Mesendoderm (in vitro differentiated cells): ENCODE measurements at regions not wholly inside any gene's neighbourhood (a gene's known extent, or its start where the extent isn't known, plus 50 kb on each side); places are given as distances from the start of the nearest gene placed in this dataset.

Experiments used
- DNase-seq: peaks from one replicate; pipeline ENCODE4 v3.0.0; 2013
- H2AK5ac ChIP-seq: 2 replicates; pipeline ENCODE4 v1.6.1; 2013; ENCODE audit warnings: low read length, inconsistent platforms
- H2BK120ac ChIP-seq: 2 replicates; pipeline ENCODE4 v1.6.1; 2013; ENCODE audit warnings: low read depth, mild to moderate bottlenecking, low read length, moderate library complexity, mixed read lengths
- H2BK15ac ChIP-seq: replicated peaks from 2 replicates; pipeline ENCODE4 v1.6.1; 2013; ENCODE audit warnings: low read depth, mild to moderate bottlenecking, moderate library complexity
- H2BK5ac ChIP-seq: 2 replicates; pipeline ENCODE4 v1.6.1; 2013; ENCODE audit warnings: low read length, inconsistent platforms
- H3K18ac ChIP-seq: 2 replicates; pipeline ENCODE4 v1.6.1; 2013; ENCODE audit warnings: mild to moderate bottlenecking, low read length, mixed read lengths
- H3K23ac ChIP-seq: one replicate; pipeline ENCODE4 v1.6.1; 2013; ENCODE audit warnings: low read length
- H3K27ac ChIP-seq: 2 replicates; pipeline ENCODE4 v1.5.1; 2013; ENCODE audit warnings: low read depth, mild to moderate bottlenecking, inconsistent platforms, low read length, moderate library complexity
- H3K27me3 ChIP-seq: 2 replicates; pipeline ENCODE4 v1.6.1; 2013; ENCODE audit warnings: low read length, control low read depth, mild to moderate bottlenecking, inconsistent platforms; ENCODE audit not compliant: insufficient read depth, poor library complexity
- H3K36me3 ChIP-seq: 2 replicates; pipeline ENCODE4 v1.6.1; 2013; ENCODE audit warnings: low read length, inconsistent platforms; ENCODE audit not compliant: control insufficient read depth, insufficient read depth
- H3K4ac ChIP-seq: one replicate; pipeline ENCODE4 v1.6.1; 2013; ENCODE audit warnings: low read depth, mild to moderate bottlenecking, low read length, moderate library complexity
- H3K4me1 ChIP-seq: 2 replicates; pipeline ENCODE4 v1.6.1; 2013; ENCODE audit warnings: low read depth, low read length, inconsistent platforms; ENCODE audit not compliant: control insufficient read depth
- H3K4me2 ChIP-seq: 2 replicates; pipeline ENCODE4 v1.6.1; 2013; ENCODE audit warnings: low read length
- H3K4me3 ChIP-seq: 2 replicates; pipeline ENCODE4 v1.5.1; 2013; ENCODE audit warnings: mild to moderate bottlenecking, low read length
- H3K56ac ChIP-seq: one replicate; pipeline ENCODE4 v1.6.1; 2013; ENCODE audit warnings: low read length
- H3K79me1 ChIP-seq: 2 replicates; pipeline ENCODE4 v1.6.1; 2013; ENCODE audit warnings: low read length, inconsistent platforms
- H3K79me2 ChIP-seq: 2 replicates; pipeline ENCODE4 v1.6.1; 2013; ENCODE audit warnings: mild to moderate bottlenecking, low read length; ENCODE audit not compliant: control insufficient read depth, insufficient read depth
- H3K9ac ChIP-seq: 2 replicates; pipeline ENCODE4 v1.6.1; 2013; ENCODE audit warnings: low read length, inconsistent platforms
- H4K5ac ChIP-seq: one replicate; pipeline ENCODE4 v1.6.1; 2013; ENCODE audit warnings: low read length
- H4K8ac ChIP-seq: one replicate; pipeline ENCODE4 v1.6.1; 2013; ENCODE audit warnings: low read depth, mild to moderate bottlenecking, control low read depth, low read length, moderate library complexity
- WGBS: extraction: QIAGEN DNeasy Blood & Tissue Kit; methylation state at CpG from one replicate; pipeline ENCODE4 v1.1.7; 2013; ENCODE audit warnings: low lambda C conversion rate, missing lambda C conversion rate; ENCODE audit not compliant: insufficient coverage; ENCODE audit errors: extremely low coverage; 5-methylcytosine and 5-hydroxymethylcytosine counted together

- Histone ChIP-seq H3K79me2 (no peaks in the 10 kb centered on the region), H3K56ac (no peak overlapping the region), H3K4me1 (no peaks in the 10 kb centered on the region), H3K18ac (no peak overlapping the region), H2BK120ac (no peak overlapping the region), H3K79me1 (no peaks in the 10 kb centered on the region), H3K36me3 (no peaks in the 10 kb centered on the region), H2AK5ac (no peak overlapping the region), H3K4me3 (no peak overlapping the region), H2BK15ac (no peak overlapping the region), H3K4ac (no peak overlapping the region), H4K8ac (no peak overlapping the region), H3K4me2 (no peak overlapping the region), H2BK5ac (no peak overlapping the region), H3K27me3 (no peaks in the 10 kb centered on the region), H3K23ac (no peak overlapping the region), H3K9ac (no peak overlapping the region), H3K27ac (no peak overlapping the region), H4K5ac (no peak overlapping the region)
- no CpG with 5 or more reads among the region's 2 CpGs for WGBS
- DNase-seq = no peak
Measured at GRCh38 chr2:13950761-13951160, 681.8 kb upstream of the LRATD1 start.

- Histone ChIP-seq H3K56ac (no peak overlapping the region), H2AK5ac (no peak overlapping the region), H4K8ac (peak overlapping the region; percentile 5), H3K9ac (no peak overlapping the region), H3K4ac (no peak overlapping the region), H3K27ac (no peak overlapping the region), H3K79me1 (no peaks in the 10 kb centered on the region), H4K5ac (no peak overlapping the region), H3K27me3 (no peaks in the 10 kb centered on the region), H3K4me2 (no peak overlapping the region), H3K23ac (no peak overlapping the region), H3K79me2 (no peaks in the 10 kb centered on the region), H2BK5ac (no peak overlapping the region), H3K4me3 (no peak overlapping the region), H2BK15ac (no peak overlapping the region), H3K18ac (no peak overlapping the region), H2BK120ac (no peak overlapping the region), H3K36me3 (no peaks in the 10 kb centered on the region), H3K4me1 (no peaks in the 10 kb centered on the region)
- DNase-seq = no peak
- 100% methylated on average over 1 of the region's 2 CpGs for WGBS
Measured at GRCh38 chr2:13968811-13969210, 663.7 kb upstream of the LRATD1 start.

DNA sequence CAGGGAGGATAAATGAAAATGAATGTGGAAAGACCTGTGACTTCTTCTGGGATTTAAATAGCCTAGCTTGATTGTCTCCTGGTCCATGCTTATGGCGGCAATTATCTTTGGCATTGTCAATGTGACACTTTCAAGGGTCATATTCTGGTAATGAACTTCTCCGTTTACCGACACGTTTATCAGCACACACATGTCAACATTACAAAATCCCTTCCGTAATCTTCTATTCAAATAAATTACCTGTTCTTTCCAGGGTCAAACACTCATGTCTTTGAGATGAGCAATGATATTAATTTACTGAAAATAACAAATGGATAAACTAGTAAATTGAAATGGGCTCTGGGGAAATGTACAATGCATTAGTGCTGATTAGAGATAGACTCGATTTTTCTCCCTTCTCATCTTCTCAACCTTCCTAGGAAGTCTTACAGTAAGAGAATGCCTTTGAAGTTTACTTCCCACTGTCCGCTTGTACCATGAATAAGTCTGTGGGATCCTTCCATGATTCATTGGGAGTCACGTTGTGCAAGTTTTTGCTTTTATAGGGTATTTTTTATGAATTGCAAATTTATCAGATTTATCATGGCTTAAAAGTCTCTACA is 646.3 kb upstream of the LRATD1 start:
- H2BK5ac ChIP-seq = no peak overlapping the region
- H2AK5ac ChIP-seq = no peak overlapping the region
- no peak overlapping the region for H3K18ac ChIP-seq
- H3K9ac ChIP-seq = no peak overlapping the region
- H3K23ac ChIP-seq = no peak overlapping the region
- no peak overlapping the region for H3K27ac ChIP-seq
- WGBS = 100% methylated on average over 4 of the region's 8 CpGs
- no peak overlapping the region for H4K5ac ChIP-seq
- no peak overlapping the region for H3K4me2 ChIP-seq
- H3K27me3 ChIP-seq = no peaks in the 10 kb centered on the region
- H3K56ac ChIP-seq = no peak overlapping the region
- H3K79me2 ChIP-seq = no peaks in the 10 kb centered on the region
- no peak overlapping the region for H4K8ac ChIP-seq
- no peaks in the 10 kb centered on the region for H3K79me1 ChIP-seq
- H3K4me1 ChIP-seq = no peaks in the 10 kb centered on the region
- H2BK120ac ChIP-seq = no peak overlapping the region
- no peaks in the 10 kb centered on the region for H3K36me3 ChIP-seq
- no peak overlapping the region for H3K4me3 ChIP-seq
- DNase-seq = no peak
- H2BK15ac ChIP-seq = no peak overlapping the region
- no peak overlapping the region for H3K4ac ChIP-seq

GRCh38 chr2:13996527-13996926 is 636.0 kb upstream of the LRATD1 start:
- Histone ChIP-seq H4K8ac (no peak overlapping the region), H3K4ac (no peak overlapping the region), H4K5ac (no peak overlapping the region), H3K27me3 (no peaks in the 10 kb centered on the region), H3K4me2 (no peak overlapping the region), H3K36me3 (no peaks in the 10 kb centered on the region), H3K18ac (no peak overlapping the region), H3K23ac (no peak overlapping the region), H2BK120ac (no peak overlapping the region), H3K79me2 (no peaks in the 10 kb centered on the region), H3K56ac (no peak overlapping the region), H3K79me1 (no peaks in the 10 kb centered on the region), H3K4me1 (no peaks in the 10 kb centered on the region), H2AK5ac (no peak overlapping the region), H2BK5ac (no peak overlapping the region), H3K4me3 (no peak overlapping the region), H3K9ac (no peak overlapping the region), H2BK15ac (no peak overlapping the region), H3K27ac (no peak overlapping the region)
- no peak for DNase-seq

DNA sequence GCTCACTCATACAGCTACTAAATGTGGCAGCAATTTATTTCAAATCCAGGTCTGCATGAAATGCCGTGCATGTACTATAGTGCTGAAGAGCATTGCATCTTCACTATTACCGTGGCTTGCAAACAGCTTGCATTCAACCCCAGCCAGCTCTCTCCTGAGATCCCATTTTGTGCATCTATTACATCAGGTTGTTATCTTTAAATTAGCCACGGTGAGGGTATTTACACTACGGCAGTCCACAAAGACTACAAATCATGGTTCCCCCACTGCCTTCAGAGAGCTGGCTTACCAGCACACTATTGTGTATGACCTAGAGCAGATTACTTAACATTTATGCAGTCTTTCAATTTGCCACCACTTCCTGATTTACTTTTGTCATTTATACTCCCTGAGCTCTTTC is 621.3 kb upstream of the LRATD1 start:
- H2AK5ac ChIP-seq = no peak overlapping the region
- no peaks in the 10 kb centered on the region for H3K4me1 ChIP-seq
- no peaks in the 10 kb centered on the region for H3K79me1 ChIP-seq
- WGBS = no CpG with 5 or more reads among the region's 4 CpGs
- no peak overlapping the region for H3K4ac ChIP-seq
- H2BK120ac ChIP-seq = no peak overlapping the region
- DNase-seq = no peak
- H3K23ac ChIP-seq = no peak overlapping the region
- H3K18ac ChIP-seq = no peak overlapping the region
- H2BK5ac ChIP-seq = no peak overlapping the region
- no peak overlapping the region for H3K4me3 ChIP-seq
- no peaks in the 10 kb centered on the region for H3K36me3 ChIP-seq
- H4K8ac ChIP-seq = no peak overlapping the region
- no peak overlapping the region for H3K4me2 ChIP-seq
- H3K9ac ChIP-seq = no peak overlapping the region
- no peak overlapping the region for H3K56ac ChIP-seq
- H3K79me2 ChIP-seq = no peaks in the 10 kb centered on the region
- H3K27me3 ChIP-seq = no peaks in the 10 kb centered on the region
- no peak overlapping the region for H2BK15ac ChIP-seq
- H3K27ac ChIP-seq = no peak overlapping the region
- H4K5ac ChIP-seq = no peak overlapping the region

GRCh38 chr2:14015113-14015630 is 617.3 kb upstream of the LRATD1 start:
- H4K8ac ChIP-seq = no peak overlapping the region
- H3K36me3 ChIP-seq = no peaks in the 10 kb centered on the region
- WGBS = no CpG with 5 or more reads among the region's 4 CpGs
- H3K4me2 ChIP-seq = no peak overlapping the region
- no peak overlapping the region for H3K4ac ChIP-seq
- H2BK5ac ChIP-seq = no peak overlapping the region
- H3K23ac ChIP-seq = no peak overlapping the region
- no peaks in the 10 kb centered on the region for H3K27me3 ChIP-seq
- no peak overlapping the region for H3K18ac ChIP-seq
- H3K4me3 ChIP-seq = no peak overlapping the region
- no peak overlapping the region for H3K9ac ChIP-seq
- H3K79me1 ChIP-seq = no peaks in the 10 kb centered on the region
- H4K5ac ChIP-seq = no peak overlapping the region
- no peak for DNase-seq
- no peak overlapping the region for H2AK5ac ChIP-seq
- no peak overlapping the region for H2BK15ac ChIP-seq
- H3K56ac ChIP-seq = no peak overlapping the region
- no peak overlapping the region for H2BK120ac ChIP-seq
- no peaks in the 10 kb centered on the region for H3K79me2 ChIP-seq
- H3K4me1 ChIP-seq = no peaks in the 10 kb centered on the region
- no peak overlapping the region for H3K27ac ChIP-seq
